ENCODE measurements at regions not wholly inside any gene's neighbourhood (a gene's known extent, or its start where the extent isn't known, plus 50 kb on each side); places are given as distances from the start of the nearest gene placed in this dataset.

DNA sequence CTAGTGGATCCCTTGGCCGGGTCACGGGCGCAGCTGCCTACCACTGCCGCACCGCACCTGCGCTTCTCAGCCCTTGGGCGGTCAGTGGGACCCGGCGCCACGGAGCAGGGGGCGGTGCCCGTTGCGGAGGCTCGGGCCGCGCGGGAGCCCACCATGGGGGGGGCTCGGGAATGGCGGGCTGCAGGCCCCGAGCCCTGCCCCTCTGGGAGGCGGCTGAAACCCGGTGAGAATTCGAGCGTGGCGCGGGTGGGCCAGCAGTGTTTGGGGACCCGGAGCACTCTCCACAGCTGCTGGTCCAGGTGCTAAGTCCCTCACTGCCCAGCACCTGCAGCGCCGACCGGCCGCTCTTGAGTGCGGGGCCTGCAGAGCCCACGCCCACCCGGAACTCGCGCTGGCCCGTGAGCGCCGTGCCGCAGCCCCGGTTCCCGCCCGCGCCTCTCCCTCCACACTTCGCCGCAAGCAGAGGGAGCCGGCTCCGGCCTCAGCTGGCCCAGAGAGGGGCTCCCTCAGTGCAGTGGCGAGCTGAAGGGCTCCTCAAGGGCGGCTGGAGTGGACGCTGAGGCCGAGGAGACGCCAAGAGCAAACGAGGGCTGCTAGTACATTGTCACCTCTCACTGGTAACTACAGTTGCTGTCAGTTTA, 120.5 kb upstream of the TMEM170B start (continued):
- no peak for TF ChIP-seq ZBED4 (CRISPR knock-in tag; IDR thresholded peaks at IDR 0.05; ENCODE audit: borderline replicate concordance)
- TF ChIP-seq ZNF362 (CRISPR knock-in tag; IDR thresholded peaks at IDR 0.05; ENCODE audit: borderline replicate concordance) = no peak
- TF ChIP-seq ZNF432 (CRISPR knock-in tag; IDR thresholded peaks at IDR 0.05; ENCODE audit: borderline replicate concordance) = no peak
- no peak for TF ChIP-seq ZSCAN20 (CRISPR knock-in tag; IDR thresholded peaks at IDR 0.05; ENCODE audit: borderline replicate concordance)
- no peak for TF ChIP-seq MLX (CRISPR knock-in tag; IDR thresholded peaks at IDR 0.05)
- no peak for TF ChIP-seq NCOA2 (CRISPR knock-in tag; IDR thresholded peaks at IDR 0.05)
- TF ChIP-seq MXD3 (CRISPR knock-in tag; IDR thresholded peaks at IDR 0.05) = 0 out of 2 replicates have a peak, but pooled peaks have one; percentile 45
- TF ChIP-seq HOXA5 (CRISPR knock-in tag; IDR thresholded peaks at IDR 0.05) = no peak
- no peak for TF ChIP-seq NFYB (CRISPR knock-in tag; IDR thresholded peaks at IDR 0.05)
- TF ChIP-seq, protein P1, sequence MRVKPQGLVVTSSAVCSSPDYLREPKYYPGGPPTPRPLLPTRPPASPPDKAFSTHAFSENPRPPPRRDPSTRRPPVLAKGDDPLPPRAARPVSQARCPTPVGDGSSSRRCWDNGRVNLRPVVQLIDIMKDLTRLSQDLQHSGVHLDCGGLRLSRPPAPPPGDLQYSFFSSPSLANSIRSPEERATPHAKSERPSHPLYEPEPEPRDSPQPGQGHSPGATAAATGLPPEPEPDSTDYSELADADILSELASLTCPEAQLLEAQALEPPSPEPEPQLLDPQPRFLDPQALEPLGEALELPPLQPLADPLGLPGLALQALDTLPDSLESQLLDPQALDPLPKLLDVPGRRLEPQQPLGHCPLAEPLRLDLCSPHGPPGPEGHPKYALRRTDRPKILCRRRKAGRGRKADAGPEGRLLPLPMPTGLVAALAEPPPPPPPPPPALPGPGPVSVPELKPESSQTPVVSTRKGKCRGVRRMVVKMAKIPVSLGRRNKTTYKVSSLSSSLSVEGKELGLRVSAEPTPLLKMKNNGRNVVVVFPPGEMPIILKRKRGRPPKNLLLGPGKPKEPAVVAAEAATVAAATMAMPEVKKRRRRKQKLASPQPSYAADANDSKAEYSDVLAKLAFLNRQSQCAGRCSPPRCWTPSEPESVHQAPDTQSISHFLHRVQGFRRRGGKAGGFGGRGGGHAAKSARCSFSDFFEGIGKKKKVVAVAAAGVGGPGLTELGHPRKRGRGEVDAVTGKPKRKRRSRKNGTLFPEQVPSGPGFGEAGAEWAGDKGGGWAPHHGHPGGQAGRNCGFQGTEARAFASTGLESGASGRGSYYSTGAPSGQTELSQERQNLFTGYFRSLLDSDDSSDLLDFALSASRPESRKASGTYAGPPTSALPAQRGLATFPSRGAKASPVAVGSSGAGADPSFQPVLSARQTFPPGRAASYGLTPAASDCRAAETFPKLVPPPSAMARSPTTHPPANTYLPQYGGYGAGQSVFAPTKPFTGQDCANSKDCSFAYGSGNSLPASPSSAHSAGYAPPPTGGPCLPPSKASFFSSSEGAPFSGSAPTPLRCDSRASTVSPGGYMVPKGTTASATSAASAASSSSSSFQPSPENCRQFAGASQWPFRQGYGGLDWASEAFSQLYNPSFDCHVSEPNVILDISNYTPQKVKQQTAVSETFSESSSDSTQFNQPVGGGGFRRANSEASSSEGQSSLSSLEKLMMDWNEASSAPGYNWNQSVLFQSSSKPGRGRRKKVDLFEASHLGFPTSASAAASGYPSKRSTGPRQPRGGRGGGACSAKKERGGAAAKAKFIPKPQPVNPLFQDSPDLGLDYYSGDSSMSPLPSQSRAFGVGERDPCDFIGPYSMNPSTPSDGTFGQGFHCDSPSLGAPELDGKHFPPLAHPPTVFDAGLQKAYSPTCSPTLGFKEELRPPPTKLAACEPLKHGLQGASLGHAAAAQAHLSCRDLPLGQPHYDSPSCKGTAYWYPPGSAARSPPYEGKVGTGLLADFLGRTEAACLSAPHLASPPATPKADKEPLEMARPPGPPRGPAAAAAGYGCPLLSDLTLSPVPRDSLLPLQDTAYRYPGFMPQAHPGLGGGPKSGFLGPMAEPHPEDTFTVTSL (CRISPR knock-in tag; IDR thresholded peaks at IDR 0.05; ENCODE audit: borderline replicate concordance) = no peak
- TF ChIP-seq, protein P2, sequence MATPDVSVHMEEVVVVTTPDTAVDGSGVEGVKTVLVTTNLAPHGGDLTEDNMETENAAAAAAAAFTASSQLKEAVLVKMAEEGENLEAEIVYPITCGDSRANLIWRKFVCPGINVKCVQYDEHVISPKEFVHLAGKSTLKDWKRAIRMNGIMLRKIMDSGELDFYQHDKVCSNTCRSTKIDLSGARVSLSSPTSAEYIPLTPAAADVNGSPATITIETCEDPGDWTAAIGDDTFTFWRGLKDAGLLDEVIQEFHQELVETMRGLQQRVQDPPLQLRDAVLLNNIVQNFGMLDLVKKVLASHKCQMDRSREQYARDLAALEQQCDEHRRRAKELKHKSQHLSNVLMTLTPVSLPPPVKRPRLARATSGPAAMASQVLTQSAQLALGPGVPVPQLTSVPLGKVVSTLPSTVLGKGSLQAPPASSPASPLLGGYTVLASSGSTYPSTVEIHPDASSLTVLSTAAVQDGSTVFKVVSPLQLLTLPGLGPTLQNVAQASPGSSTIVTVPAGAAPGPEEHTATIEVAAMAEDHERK (CRISPR knock-in tag; IDR thresholded peaks at IDR 0.05; ENCODE audit: low read depth) = no peak
- TF ChIP-seq CREB1 (IDR thresholded peaks at IDR 0.05) = no peak
- no peak for TF ChIP-seq CREB1 (CRISPR knock-in tag; IDR thresholded peaks at IDR 0.05)
- TF ChIP-seq, protein P3, sequence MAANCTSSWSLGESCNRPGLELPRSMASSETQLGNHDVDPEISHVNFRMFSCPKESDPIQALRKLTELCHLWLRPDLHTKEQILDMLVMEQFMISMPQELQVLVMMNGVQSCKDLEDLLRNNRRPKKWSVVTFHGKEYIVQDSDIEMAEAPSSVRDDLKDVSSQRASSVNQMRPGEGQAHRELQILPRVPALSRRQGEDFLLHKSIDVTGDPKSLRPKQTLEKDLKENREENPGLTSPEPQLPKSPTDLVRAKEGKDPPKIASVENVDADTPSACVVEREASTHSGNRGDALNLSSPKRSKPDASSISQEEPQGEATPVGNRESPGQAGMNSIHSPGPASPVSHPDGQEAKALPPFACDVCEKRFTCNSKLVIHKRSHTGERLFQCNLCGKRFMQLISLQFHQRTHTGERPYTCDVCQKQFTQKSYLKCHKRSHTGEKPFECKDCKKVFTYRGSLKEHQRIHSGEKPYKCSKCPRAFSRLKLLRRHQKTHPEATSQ (CRISPR knock-in tag; IDR thresholded peaks at IDR 0.05; ENCODE audit: borderline replicate concordance) = no peak

Measured in HepG2 (cell line).